H1 (cell line): ENCODE measurements at regions not wholly inside any gene's neighbourhood (a gene's known extent, or its start where the extent isn't known, plus 50 kb on each side); places are given as distances from the start of the nearest gene placed in this dataset.

Source experiments
- CBX8 ChIP-seq: fragments of 300-800, 300-1000 bp; sonication (generic); IDR thresholded peaks from 2 replicates; pipeline ENCODE4 v1.7.1; 2016; ENCODE audit warnings: low read depth, low read length, borderline replicate concordance
- HDAC2 ChIP-seq, 2 experiments: fragments of 300-600 bp in 1 of 2; sonication (generic) in 1 of 2; IDR thresholded peaks; 2 replicates each; pipeline ENCODE4 v1.6.1; 2011 to 2012; ENCODE audit warnings: low read depth in 2 of 2, low read length in 2 of 2, mild to moderate bottlenecking in 2 of 2, moderate library complexity in 2 of 2, borderline replicate concordance in 1 of 2, inconsistent platforms in 1 of 2
- KDM1A ChIP-seq: fragments of 200-600, 300-600 bp; sonication (generic); IDR thresholded peaks from 2 replicates; pipeline ENCODE4 v1.7.1; 2016; ENCODE audit warnings: mild to moderate bottlenecking, low read length, borderline replicate concordance
- KDM4A ChIP-seq: IDR thresholded peaks from one replicate; pipeline ENCODE4 v1.7.1; 2012; ENCODE audit warnings: low read depth, mild to moderate bottlenecking, moderate library complexity, low read length, inconsistent platforms; ENCODE audit not compliant: severe bottlenecking
- KDM5A ChIP-seq: fragments of 200-600 bp; IDR thresholded peaks from 2 replicates; pipeline ENCODE4 v1.7.1; 2012; ENCODE audit warnings: mild to moderate bottlenecking, low read length, inconsistent platforms, mixed read lengths
- TBP ChIP-seq: IDR thresholded peaks from 2 replicates; pipeline ENCODE4 v1.6.1; 2011; ENCODE audit warnings: low read depth, low read length, improper control_type of control experiment

DNA sequence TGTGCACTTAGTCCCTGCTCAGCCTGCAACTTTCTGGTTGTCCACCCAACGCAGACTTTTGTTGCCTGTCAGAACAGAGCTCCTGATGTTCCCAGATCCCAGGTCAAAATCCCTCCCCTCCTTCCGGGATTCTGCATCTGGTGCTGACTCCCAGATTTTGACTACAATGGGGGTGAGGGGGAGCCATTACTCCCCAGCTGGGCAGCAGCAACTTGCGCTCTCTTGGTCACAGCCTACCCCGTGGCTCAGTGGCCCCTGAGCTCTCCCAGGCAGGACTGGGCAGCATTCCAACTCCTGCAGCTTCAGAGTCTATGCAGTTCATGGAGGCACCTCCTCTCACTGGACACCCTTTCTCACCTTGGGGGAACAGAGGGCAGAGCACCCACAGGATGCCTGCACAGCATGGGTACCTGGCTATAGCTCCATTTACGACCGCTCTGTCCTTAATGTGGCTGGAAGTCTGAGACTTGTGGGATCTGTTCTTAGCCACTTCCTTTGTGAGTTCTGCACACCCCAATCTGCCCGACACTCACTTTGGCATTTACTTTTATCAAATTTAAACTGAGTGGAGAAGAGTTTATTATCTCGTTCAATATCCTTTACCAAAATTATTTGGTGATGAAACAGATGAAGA, 545.5 kb upstream of the MGMT start (continued):
- no peak for TF ChIP-seq CBX8
- TF ChIP-seq TBP: no peak
- no peak for TF ChIP-seq KDM1A
- TF ChIP-seq HDAC2 (IDR thresholded peaks at IDR 0.05; ENCODE audit: borderline replicate concordance in 1 of 2, low read depth in 2 of 2, low read length in 2 of 2): no peak
- no peak for TF ChIP-seq KDM5A
- TF ChIP-seq KDM4A: no peak
